A549 (cell line): ENCODE measurements at regions not wholly inside any gene's neighbourhood (a gene's known extent, or its start where the extent isn't known, plus 50 kb on each side); places are given as distances from the start of the nearest gene placed in this dataset.
A peak's percentile ranks its signal among the peaks of the same experiment; 100 is the strongest.

Experiments
- ATAC-seq, 2 experiments: fragments of 200-7000 bp in 1 of 2; fragments of >200 bp in 1 of 2; cut with Nextera tagmentation in 1 of 2; cut with Tn5 transposase in 1 of 2; 3 replicates each; pipeline versions ENCODE4 v1.8.0 to v1.9.1; 2018 to 2020; ENCODE audit warnings: mild to moderate bottlenecking in 1 of 2, moderate library complexity in 1 of 2
- CTCF ChIA-PET: fragments of 300-600 bp; sonication (Branson Sonifier 250); formaldehyde crosslinking; extraction: SDS; loops from one replicate; lab custom pipeline; 2021; ENCODE audit warnings: antibody characterized with exemption, inconsistent platforms; lab: Yijun Ruan, JAX
- POLR2A ChIA-PET: fragments of 350-600 bp; formaldehyde crosslinking; extraction: SDS; loops from one replicate; lab custom pipeline; 2021; ENCODE audit warnings: antibody characterized with exemption, inconsistent platforms; lab: Yijun Ruan, JAX
- DNase-seq, 2 experiments: peaks; one replicate each; pipeline versions ENCODE4 v3.0.0 to v3.0.0-alpha.2; 2011 to 2016; ENCODE audit warnings: low read depth in 1 of 2, low spot score in 1 of 2
- FAIRE-seq: peaks from 2 replicates; lab custom pipeline; 2011; peaks lifted over from hg19 to GRCh38; lab: Jason Lieb, UNC
- H3K27ac ChIP-seq, 2 experiments: fragments of >200 bp; sonication (Bioruptor Twin); formaldehyde crosslinking; 3 replicates each; pipeline ENCODE4 v1.5.1; 2016 to 2017
- H3K4me1 ChIP-seq: fragments of >200 bp; sonication (Bioruptor Twin); formaldehyde crosslinking; 3 replicates; pipeline ENCODE4 v1.6.1; 2016
- H3K4me2 ChIP-seq: fragments of >200 bp; sonication (Bioruptor Twin); formaldehyde crosslinking; 3 replicates; pipeline ENCODE4 v1.6.1; 2016
- H3K4me3 ChIP-seq: fragments of >200 bp; sonication (Bioruptor Twin); formaldehyde crosslinking; 3 replicates; pipeline ENCODE4 v1.5.1; 2016
- H3K9me3 ChIP-seq: fragments of >200 bp; sonication (Bioruptor Twin); formaldehyde crosslinking; 3 replicates; pipeline ENCODE4 v1.6.1; 2016
- CBX2 ChIP-seq: fragments of 200-600 bp; sonication (generic); IDR thresholded peaks from 2 replicates; pipeline ENCODE4 v1.6.1; 2016; ENCODE audit warnings: low read depth, mild to moderate bottlenecking, borderline replicate concordance
- CHD2 ChIP-seq: fragments of 150-350 bp; IDR thresholded peaks from 2 replicates; pipeline ENCODE4 v1.6.1; 2014; ENCODE audit warnings: low read length; ENCODE audit not compliant: partially characterized antibody
- CHD4 ChIP-seq: fragments of 200-600 bp; sonication (generic); IDR thresholded peaks from 2 replicates; pipeline ENCODE4 v1.6.1; 2016; ENCODE audit warnings: antibody characterized with exemption, mild to moderate bottlenecking, borderline replicate concordance
- EHMT2 ChIP-seq: fragments of 200-600 bp; sonication (generic); IDR thresholded peaks from 2 replicates; pipeline ENCODE4 v1.6.1; 2016; ENCODE audit warnings: antibody characterized with exemption, low read depth, mild to moderate bottlenecking, moderate library complexity
- EP300 ChIP-seq, 2 experiments: fragments of >200 bp; sonication (Bioruptor Twin); formaldehyde crosslinking; IDR thresholded peaks; 2 replicates in 1 of 2; 3 replicates in 1 of 2; pipeline ENCODE4 v1.6.1; 2016 to 2017
- FOSB ChIP-seq: fragments of 250-450 bp; sonication (Bioruptor Pico); IDR thresholded peaks from 2 replicates; pipeline ENCODE4 v1.5.0; 2020; ENCODE audit warnings: mild to moderate bottlenecking, moderate library complexity
- HOXB13 ChIP-seq: fragments of 250-450 bp; sonication (Bioruptor Pico); IDR thresholded peaks from 2 replicates; pipeline ENCODE4 v1.5.0; 2020; ENCODE audit warnings: low read depth, mild to moderate bottlenecking, moderate library complexity
- KDM1A ChIP-seq: fragments of 200-600 bp; sonication (generic); IDR thresholded peaks from 2 replicates; pipeline ENCODE4 v1.6.1; 2016; ENCODE audit warnings: low read depth, mild to moderate bottlenecking
- MAFK ChIP-seq: fragments of 450-650 bp; IDR thresholded peaks from 2 replicates; pipeline ENCODE4 v1.6.1; 2014; ENCODE audit not compliant: partially characterized antibody
- MAZ ChIP-seq: fragments of 150-350 bp; IDR thresholded peaks from 2 replicates; pipeline ENCODE4 v1.6.1; 2014; ENCODE audit warnings: antibody characterized with exemption, low read depth, low read length, borderline replicate concordance
- MYC ChIP-seq: IDR thresholded peaks from 2 replicates; pipeline ENCODE4 v1.6.1; 2012; ENCODE audit warnings: mild to moderate bottlenecking, inconsistent platforms, low read length, improper control_type of control experiment, borderline replicate concordance
- NPAS2 ChIP-seq: fragments of 250-450 bp; sonication (Bioruptor Pico); IDR thresholded peaks from 2 replicates; pipeline ENCODE4 v1.8.0; 2022; ENCODE audit warnings: mild to moderate bottlenecking, moderate library complexity, borderline replicate concordance
- POLR2A ChIP-seq: IDR thresholded peaks from 2 replicates; pipeline ENCODE4 v1.6.1; 2012; ENCODE audit warnings: mild to moderate bottlenecking, low read length
- POLR2AphosphoS2 ChIP-seq: conservative IDR thresholded peaks from 2 replicates; pipeline ENCODE4 v1.6.1; 2012; ENCODE audit warnings: low read length, improper control_type of control experiment, inconsistent platforms
- RCOR1 ChIP-seq: fragments of 150-350 bp; IDR thresholded peaks from 2 replicates; pipeline ENCODE4 v1.6.1; 2014; ENCODE audit warnings: antibody characterized with exemption, low read length, low read depth
- RFX5 ChIP-seq: fragments of 450-650 bp; IDR thresholded peaks from 2 replicates; pipeline ENCODE4 v1.7.1; 2014; ENCODE audit warnings: antibody characterized with exemption, mild to moderate bottlenecking, moderate library complexity
- RNF2 ChIP-seq: fragments of 200-600 bp; sonication (generic); IDR thresholded peaks from 2 replicates; pipeline ENCODE4 v1.6.1; 2016; ENCODE audit warnings: low read depth, mild to moderate bottlenecking, antibody characterized with exemption, moderate library complexity, borderline replicate concordance
- ZC3H11A ChIP-seq: fragments of 450-650 bp; IDR thresholded peaks from 2 replicates; pipeline ENCODE4 v1.6.1; 2014; ENCODE audit warnings: antibody characterized with exemption, mild to moderate bottlenecking
- WGBS: methylation state at CpG from one replicate; pipeline ENCODE4 v1.1.6; 2017; ENCODE audit errors: missing lambda C conversion rate; 5-methylcytosine and 5-hydroxymethylcytosine counted together
- TF ChIP-seq, protein P1 (sequence below): fragments of >200 bp; sonication (Bioruptor Twin); formaldehyde crosslinking; IDR thresholded peaks from 2 replicates; pipeline ENCODE4 v1.6.1; 2016
- TF ChIP-seq, protein P2 (sequence below): fragments of 250-450 bp; sonication (Bioruptor Pico); IDR thresholded peaks from 2 replicates; pipeline ENCODE4 v1.5.0; 2020; ENCODE audit warnings: low read depth, mild to moderate bottlenecking, moderate library complexity
- TF ChIP-seq, protein P3 (sequence below): IDR thresholded peaks from 2 replicates; pipeline ENCODE4 v1.6.1; 2012
- TF ChIP-seq, protein P4 (sequence below): fragments of 450-650 bp; IDR thresholded peaks from 2 replicates; pipeline ENCODE4 v1.6.1; 2014; ENCODE audit warnings: antibody characterized with exemption
- TF ChIP-seq, protein P5 (sequence below): fragments of 150-350 bp; IDR thresholded peaks from 2 replicates; pipeline ENCODE4 v1.6.1; 2014; ENCODE audit warnings: low read depth, mild to moderate bottlenecking, low read length
- TF ChIP-seq, protein P6 (sequence below): fragments of >200 bp; sonication (Bioruptor Twin); formaldehyde crosslinking; IDR thresholded peaks from 3 replicates; pipeline ENCODE4 v1.5.1; 2016

DNA sequence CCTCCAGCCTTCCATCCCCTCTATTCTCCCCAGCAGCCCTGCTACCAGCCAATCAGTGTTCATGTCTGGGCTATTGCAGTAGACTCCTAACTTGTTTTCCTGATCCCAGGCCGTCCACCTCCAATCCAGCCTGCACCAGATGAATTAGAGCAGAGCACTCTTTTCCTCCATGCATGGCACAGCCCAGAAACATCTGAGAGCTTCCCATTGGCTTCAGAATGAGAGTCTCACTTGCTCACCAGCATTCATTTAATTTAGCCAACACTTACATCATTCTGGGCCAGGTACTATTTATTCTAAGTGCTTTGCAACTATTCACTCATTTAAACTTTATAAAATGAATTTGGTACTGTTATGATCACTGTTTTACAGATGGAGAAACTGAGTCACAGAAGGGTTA, 51.4 kb upstream of the DUSP5 start:
- DNase-seq (no peak), FAIRE-seq (no peak), ATAC-seq (no peak)
- CTCF ChIA-PET: interaction anchor here (1.1 to 1.5 kb wide), 2 partner anchors 10 to 134 kb away, joined by 3 to 4 read pairs; no protein-coding TSS in a partner anchor
- Histone ChIP-seq H3K4me2 (no peak overlapping the region), H3K27ac (peak overlapping the region in 1 of 2 experiments; percentile 49; a peak in 1 of 6 replicates), H3K9me3 (no peaks in the 10 kb centered on the region), H3K4me1 (peaks cover 11% of the 10 kb centered on the region), H3K4me3 (no peak overlapping the region)
- TF ChIP-seq, protein P1, sequence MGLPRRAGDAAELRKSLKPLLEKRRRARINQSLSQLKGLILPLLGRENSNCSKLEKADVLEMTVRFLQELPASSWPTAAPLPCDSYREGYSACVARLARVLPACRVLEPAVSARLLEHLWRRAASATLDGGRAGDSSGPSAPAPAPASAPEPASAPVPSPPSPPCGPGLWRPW: no peak
- no peak for TF ChIP-seq MAZ
- POLR2A ChIA-PET: no interaction called here
- 94% methylated on average over 1 of the region's 1 CpG for WGBS

DNA sequence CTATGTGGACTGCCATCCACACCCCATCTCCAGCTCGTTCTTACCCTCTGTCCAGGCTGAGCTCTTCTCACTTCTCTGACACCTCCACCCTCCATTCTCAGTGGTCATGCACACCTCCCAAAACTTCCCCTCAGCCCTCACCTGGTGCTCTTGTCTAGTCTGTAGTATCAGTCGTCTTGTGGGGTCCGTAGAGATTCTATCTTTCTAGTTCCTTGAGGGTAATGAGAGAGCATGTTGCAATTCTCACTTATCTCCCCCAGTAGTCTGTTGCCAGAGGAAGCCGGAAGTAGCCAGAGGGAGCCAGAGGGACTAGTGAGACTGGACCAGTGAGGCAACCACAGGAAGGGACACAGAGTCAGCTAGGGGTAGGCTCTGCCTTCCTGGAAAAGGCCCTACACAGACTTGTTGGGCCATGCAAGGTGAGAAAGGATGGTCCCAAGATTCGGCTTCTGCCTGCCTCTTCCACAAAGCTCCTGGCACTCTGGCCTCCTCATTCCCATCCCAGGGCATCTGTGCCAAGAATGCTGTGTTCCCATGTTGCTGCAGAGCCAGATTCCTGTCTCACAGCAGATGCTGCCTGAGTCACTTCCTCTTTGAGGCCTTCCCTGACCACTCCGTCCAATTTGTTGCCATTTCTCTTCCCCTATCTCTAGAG, 50.6 kb upstream of the DUSP5 start:
- H3K4me1 ChIP-seq: peaks cover 11% of the 10 kb centered on the region
- DNase-seq: peak in 1 of 2 experiments; percentile 41
- ChIA-PET POLR2A (no interaction called here), CTCF (interaction anchor here (1.1 kb wide), 1 partner anchor 9 kb away, joined by 4 read pairs; no protein-coding TSS in a partner anchor)
- peak overlapping the region; percentile 6 to 71 for H3K27ac ChIP-seq
- 70% methylated on average over 6 of the region's 6 CpGs for WGBS
- FAIRE-seq: no peak
- peak; percentile 34 to 68; a peak in 4 of 6 replicates for ATAC-seq
- no peak overlapping the region for H3K4me3 ChIP-seq
- H3K9me3 ChIP-seq: no peaks in the 10 kb centered on the region
- TF ChIP-seq, protein P2, sequence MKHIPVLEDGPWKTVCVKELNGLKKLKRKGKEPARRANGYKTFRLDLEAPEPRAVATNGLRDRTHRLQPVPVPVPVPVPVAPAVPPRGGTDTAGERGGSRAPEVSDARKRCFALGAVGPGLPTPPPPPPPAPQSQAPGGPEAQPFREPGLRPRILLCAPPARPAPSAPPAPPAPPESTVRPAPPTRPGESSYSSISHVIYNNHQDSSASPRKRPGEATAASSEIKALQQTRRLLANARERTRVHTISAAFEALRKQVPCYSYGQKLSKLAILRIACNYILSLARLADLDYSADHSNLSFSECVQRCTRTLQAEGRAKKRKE (CRISPR knock-in tag): 0 out of 2 replicates have a peak, but pooled peaks have one; percentile 47
- TF ChIP-seq, protein P1: no peak
- TF ChIP-seq, protein P3, sequence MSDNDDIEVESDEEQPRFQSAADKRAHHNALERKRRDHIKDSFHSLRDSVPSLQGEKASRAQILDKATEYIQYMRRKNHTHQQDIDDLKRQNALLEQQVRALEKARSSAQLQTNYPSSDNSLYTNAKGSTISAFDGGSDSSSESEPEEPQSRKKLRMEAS: 0 out of 2 replicates have a peak, but pooled peaks have one; percentile 32
- no peak for TF ChIP-seq NPAS2 (CRISPR knock-in tag)
- H3K4me2 ChIP-seq: peak overlapping the region; percentile 4; the same call in 1 of the 3 replicates

DNA sequence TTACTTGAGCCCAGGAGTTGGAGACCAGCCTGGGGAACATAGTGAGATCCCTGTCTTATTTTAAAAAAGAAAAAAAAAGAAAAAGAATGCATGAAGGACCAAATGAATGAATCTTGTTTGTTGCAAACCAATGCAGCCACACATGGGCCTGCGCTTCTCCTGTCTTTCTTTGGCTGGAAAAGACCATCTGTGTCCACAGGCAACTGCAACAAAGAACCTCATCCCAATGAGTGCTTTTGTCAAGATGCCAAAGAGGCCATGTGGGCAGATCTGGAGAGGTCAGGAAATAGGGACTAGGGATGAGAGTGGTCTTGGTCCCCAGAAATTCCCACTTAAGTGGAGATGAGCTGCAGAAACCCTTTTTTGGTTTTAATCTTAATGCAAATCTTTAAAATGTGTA, 49.8 kb upstream of the DUSP5 start:
- TF ChIP-seq, protein P3: no peak
- TF ChIP-seq FOSB (CRISPR knock-in tag) (no peak), RNF2 (no peak), CBX2 (no peak), RFX5 (no peak), EP300 (IDR thresholded peaks at IDR 0.05) (no peak), MYC (no peak), POLR2AphosphoS2 (no peak), MAFK (no peak), CHD2 (no peak), EHMT2 (no peak), POLR2A (no peak), ZC3H11A (no peak), HOXB13 (CRISPR knock-in tag) (no peak), RCOR1 (no peak), CHD4 (no peak), KDM1A (no peak)
- TF ChIP-seq, protein P4, sequence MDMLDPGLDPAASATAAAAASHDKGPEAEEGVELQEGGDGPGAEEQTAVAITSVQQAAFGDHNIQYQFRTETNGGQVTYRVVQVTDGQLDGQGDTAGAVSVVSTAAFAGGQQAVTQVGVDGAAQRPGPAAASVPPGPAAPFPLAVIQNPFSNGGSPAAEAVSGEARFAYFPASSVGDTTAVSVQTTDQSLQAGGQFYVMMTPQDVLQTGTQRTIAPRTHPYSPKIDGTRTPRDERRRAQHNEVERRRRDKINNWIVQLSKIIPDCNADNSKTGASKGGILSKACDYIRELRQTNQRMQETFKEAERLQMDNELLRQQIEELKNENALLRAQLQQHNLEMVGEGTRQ: no peak
- TF ChIP-seq, protein P5, sequence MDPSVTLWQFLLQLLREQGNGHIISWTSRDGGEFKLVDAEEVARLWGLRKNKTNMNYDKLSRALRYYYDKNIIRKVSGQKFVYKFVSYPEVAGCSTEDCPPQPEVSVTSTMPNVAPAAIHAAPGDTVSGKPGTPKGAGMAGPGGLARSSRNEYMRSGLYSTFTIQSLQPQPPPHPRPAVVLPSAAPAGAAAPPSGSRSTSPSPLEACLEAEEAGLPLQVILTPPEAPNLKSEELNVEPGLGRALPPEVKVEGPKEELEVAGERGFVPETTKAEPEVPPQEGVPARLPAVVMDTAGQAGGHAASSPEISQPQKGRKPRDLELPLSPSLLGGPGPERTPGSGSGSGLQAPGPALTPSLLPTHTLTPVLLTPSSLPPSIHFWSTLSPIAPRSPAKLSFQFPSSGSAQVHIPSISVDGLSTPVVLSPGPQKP: no peak
- TF ChIP-seq, protein P6, sequence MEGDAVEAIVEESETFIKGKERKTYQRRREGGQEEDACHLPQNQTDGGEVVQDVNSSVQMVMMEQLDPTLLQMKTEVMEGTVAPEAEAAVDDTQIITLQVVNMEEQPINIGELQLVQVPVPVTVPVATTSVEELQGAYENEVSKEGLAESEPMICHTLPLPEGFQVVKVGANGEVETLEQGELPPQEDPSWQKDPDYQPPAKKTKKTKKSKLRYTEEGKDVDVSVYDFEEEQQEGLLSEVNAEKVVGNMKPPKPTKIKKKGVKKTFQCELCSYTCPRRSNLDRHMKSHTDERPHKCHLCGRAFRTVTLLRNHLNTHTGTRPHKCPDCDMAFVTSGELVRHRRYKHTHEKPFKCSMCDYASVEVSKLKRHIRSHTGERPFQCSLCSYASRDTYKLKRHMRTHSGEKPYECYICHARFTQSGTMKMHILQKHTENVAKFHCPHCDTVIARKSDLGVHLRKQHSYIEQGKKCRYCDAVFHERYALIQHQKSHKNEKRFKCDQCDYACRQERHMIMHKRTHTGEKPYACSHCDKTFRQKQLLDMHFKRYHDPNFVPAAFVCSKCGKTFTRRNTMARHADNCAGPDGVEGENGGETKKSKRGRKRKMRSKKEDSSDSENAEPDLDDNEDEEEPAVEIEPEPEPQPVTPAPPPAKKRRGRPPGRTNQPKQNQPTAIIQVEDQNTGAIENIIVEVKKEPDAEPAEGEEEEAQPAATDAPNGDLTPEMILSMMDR: no peak
- POLR2A ChIA-PET: no interaction called here
- FAIRE-seq (no peak), DNase-seq (no peak), ATAC-seq (no peak)
- CTCF ChIA-PET: interaction anchor here (1.0 to 1.6 kb wide), 3 partner anchors 11 to 25 kb away, joined by 3 to 7 read pairs (median 3); no protein-coding TSS in a partner anchor
- Histone ChIP-seq H3K27ac (peak overlapping the region; percentile 6 to 71; a peak in 5 of 6 replicates), H3K4me1 (peaks cover 11% of the 10 kb centered on the region), H3K9me3 (no peaks in the 10 kb centered on the region), H3K4me2 (no peak overlapping the region; the same call in 2 of the 3 replicates), H3K4me3 (no peak overlapping the region)
- 97% methylated on average over 1 of the region's 1 CpG for WGBS
